ENCODE measurements at regions not wholly inside any gene's neighbourhood (a gene's known extent, or its start where the extent isn't known, plus 50 kb on each side); places are given as distances from the start of the nearest gene placed in this dataset.

DNA sequence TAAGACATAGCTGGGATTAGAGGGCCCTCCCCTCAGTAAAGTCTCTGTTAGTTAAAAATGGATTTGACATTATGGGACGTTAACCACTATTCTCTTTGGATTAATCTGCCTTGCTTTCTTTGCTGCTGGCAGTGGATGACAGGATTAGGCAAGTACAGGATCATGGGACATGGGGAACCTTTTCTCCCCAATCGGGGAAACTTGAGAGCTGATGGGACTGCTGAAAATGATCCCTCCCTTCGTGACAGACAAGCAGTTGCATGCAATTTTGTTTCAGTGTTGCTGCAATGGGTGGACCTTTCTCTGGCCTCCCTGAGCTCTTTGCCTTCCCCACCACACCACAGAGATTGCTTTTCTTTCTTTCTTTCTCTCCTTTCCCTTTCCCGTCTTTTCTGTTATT is 120.2 kb upstream of the BANK1 start:
- H3K27ac Mint-ChIP-seq: no peak overlapping the region; the same call in 1 of the 2 replicates
- no peaks in the 10 kb centered on the region for H3F3A ChIP-seq (replicated peaks; ENCODE audit: low read depth)
- no peak overlapping the region for H3K4me3 ChIP-seq
- H3K79me2 ChIP-seq (replicated peaks; ENCODE audit: insufficient read depth): no peaks in the 10 kb centered on the region
- H3K4me1 ChIP-seq (ENCODE audit: insufficient read depth): no peaks in the 10 kb centered on the region
- H3K9me2 ChIP-seq (ENCODE audit: insufficient read depth): no peaks in the 10 kb centered on the region; the same call in none of the 2 replicates
- no peak overlapping the region for H3K4me2 ChIP-seq
- no peaks in the 10 kb centered on the region for H3K27me3 Mint-ChIP-seq (ENCODE audit: insufficient read depth, low read depth, poor library complexity)
- H3K27me3 ChIP-seq (ENCODE audit: insufficient read depth): no peaks in the 10 kb centered on the region
- no peaks in the 10 kb centered on the region for H4K20me1 ChIP-seq (replicated peaks; ENCODE audit: insufficient read depth)
- no peaks in the 10 kb centered on the region for H3K36me3 ChIP-seq (ENCODE audit: insufficient read depth)
- H3K36me3 Mint-ChIP-seq (ENCODE audit: low read depth): peaks cover 3% of the 10 kb centered on the region; the same call in 1 of the 3 replicates
- no peak for TF ChIP-seq CTCF (conservative IDR thresholded peaks at IDR 0.05; ENCODE audit: low read depth in 2 of 2)
- TF ChIP-seq EZH2phosphoT487 (IDR thresholded peaks at IDR 0.05; ENCODE audit: unreplicated experiment): no peak
- TF ChIP-seq POLR2AphosphoS5 (IDR thresholded peaks at IDR 0.05; ENCODE audit: low read depth): no peak
- TF ChIP-seq JUNB (IDR thresholded peaks at IDR 0.05; ENCODE audit: unreplicated experiment): no peak
- no peak for TF ChIP-seq CREB1 (CRISPR knock-in tag; IDR thresholded peaks at IDR 0.05; ENCODE audit: low read depth)
- TF ChIP-seq NANOG (IDR thresholded peaks at IDR 0.05; ENCODE audit: borderline replicate concordance): no peak
- no peak for TF ChIP-seq ZNF462 (CRISPR knock-in tag; IDR thresholded peaks at IDR 0.05)
- TF ChIP-seq EZH2 (IDR thresholded peaks at IDR 0.05; ENCODE audit: low read depth, unreplicated experiment): no peak
- no peak for TF ChIP-seq STAT1 (IDR thresholded peaks at IDR 0.05; ENCODE audit: unreplicated experiment)
- no peak for TF ChIP-seq ZNF114 (CRISPR knock-in tag; IDR thresholded peaks at IDR 0.05)
- TF ChIP-seq, protein P1, sequence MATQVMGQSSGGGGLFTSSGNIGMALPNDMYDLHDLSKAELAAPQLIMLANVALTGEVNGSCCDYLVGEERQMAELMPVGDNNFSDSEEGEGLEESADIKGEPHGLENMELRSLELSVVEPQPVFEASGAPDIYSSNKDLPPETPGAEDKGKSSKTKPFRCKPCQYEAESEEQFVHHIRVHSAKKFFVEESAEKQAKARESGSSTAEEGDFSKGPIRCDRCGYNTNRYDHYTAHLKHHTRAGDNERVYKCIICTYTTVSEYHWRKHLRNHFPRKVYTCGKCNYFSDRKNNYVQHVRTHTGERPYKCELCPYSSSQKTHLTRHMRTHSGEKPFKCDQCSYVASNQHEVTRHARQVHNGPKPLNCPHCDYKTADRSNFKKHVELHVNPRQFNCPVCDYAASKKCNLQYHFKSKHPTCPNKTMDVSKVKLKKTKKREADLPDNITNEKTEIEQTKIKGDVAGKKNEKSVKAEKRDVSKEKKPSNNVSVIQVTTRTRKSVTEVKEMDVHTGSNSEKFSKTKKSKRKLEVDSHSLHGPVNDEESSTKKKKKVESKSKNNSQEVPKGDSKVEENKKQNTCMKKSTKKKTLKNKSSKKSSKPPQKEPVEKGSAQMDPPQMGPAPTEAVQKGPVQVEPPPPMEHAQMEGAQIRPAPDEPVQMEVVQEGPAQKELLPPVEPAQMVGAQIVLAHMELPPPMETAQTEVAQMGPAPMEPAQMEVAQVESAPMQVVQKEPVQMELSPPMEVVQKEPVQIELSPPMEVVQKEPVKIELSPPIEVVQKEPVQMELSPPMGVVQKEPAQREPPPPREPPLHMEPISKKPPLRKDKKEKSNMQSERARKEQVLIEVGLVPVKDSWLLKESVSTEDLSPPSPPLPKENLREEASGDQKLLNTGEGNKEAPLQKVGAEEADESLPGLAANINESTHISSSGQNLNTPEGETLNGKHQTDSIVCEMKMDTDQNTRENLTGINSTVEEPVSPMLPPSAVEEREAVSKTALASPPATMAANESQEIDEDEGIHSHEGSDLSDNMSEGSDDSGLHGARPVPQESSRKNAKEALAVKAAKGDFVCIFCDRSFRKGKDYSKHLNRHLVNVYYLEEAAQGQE (IDR thresholded peaks at IDR 0.05; ENCODE audit: unreplicated experiment): no peak
- TF ChIP-seq, protein P2, sequence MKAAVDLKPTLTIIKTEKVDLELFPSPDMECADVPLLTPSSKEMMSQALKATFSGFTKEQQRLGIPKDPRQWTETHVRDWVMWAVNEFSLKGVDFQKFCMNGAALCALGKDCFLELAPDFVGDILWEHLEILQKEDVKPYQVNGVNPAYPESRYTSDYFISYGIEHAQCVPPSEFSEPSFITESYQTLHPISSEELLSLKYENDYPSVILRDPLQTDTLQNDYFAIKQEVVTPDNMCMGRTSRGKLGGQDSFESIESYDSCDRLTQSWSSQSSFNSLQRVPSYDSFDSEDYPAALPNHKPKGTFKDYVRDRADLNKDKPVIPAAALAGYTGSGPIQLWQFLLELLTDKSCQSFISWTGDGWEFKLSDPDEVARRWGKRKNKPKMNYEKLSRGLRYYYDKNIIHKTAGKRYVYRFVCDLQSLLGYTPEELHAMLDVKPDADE (IDR thresholded peaks at IDR 0.05): no peak
- TF ChIP-seq ZNF331 (CRISPR knock-in tag; IDR thresholded peaks at IDR 0.05; ENCODE audit: low read depth): no peak
- peak overlapping the region; percentile 74; the same call in 1 of the 2 replicates for H2AFZ ChIP-seq
- H3K4me3 Mint-ChIP-seq: no peak overlapping the region
- H3K27ac ChIP-seq (ENCODE audit: low read depth): no peak overlapping the region
- ATAC-seq (no peak), DNase-seq (ENCODE audit: low spot score) (no peak)
- H3K4me1 Mint-ChIP-seq: no peaks in the 10 kb centered on the region
- peaks cover 3% of the 10 kb centered on the region; the same call in 1 of the 3 replicates for H3K9me3 Mint-ChIP-seq

Data from GM23338 (cell line).